ENCODE measurements at regions not wholly inside any gene's neighbourhood (a gene's known extent, or its start where the extent isn't known, plus 50 kb on each side); places are given as distances from the start of the nearest gene placed in this dataset.

GRCh38 chr5:82835488-82835887 is 241.7 kb downstream of the TMEM167A start:
- no peak for TF ChIP-seq CTCF (IDR thresholded peaks at IDR 0.05; ENCODE audit: low read depth, low read length)
- TF ChIP-seq EZH2phosphoT487 (IDR thresholded peaks at IDR 0.05; ENCODE audit: low read depth) = no peak
